ENCODE measurements at regions not wholly inside any gene's neighbourhood (a gene's known extent, or its start where the extent isn't known, plus 50 kb on each side); places are given as distances from the start of the nearest gene placed in this dataset.

- TF ChIP-seq, protein P1, sequence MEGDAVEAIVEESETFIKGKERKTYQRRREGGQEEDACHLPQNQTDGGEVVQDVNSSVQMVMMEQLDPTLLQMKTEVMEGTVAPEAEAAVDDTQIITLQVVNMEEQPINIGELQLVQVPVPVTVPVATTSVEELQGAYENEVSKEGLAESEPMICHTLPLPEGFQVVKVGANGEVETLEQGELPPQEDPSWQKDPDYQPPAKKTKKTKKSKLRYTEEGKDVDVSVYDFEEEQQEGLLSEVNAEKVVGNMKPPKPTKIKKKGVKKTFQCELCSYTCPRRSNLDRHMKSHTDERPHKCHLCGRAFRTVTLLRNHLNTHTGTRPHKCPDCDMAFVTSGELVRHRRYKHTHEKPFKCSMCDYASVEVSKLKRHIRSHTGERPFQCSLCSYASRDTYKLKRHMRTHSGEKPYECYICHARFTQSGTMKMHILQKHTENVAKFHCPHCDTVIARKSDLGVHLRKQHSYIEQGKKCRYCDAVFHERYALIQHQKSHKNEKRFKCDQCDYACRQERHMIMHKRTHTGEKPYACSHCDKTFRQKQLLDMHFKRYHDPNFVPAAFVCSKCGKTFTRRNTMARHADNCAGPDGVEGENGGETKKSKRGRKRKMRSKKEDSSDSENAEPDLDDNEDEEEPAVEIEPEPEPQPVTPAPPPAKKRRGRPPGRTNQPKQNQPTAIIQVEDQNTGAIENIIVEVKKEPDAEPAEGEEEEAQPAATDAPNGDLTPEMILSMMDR (conservative IDR thresholded peaks at IDR 0.05 in 1 of 2, IDR thresholded peaks at IDR 0.05 in 1 of 2; ENCODE audit: extremely low read depth in 1 of 2, insufficient read depth in 1 of 2, low read depth in 1 of 2, low read length in 2 of 2), result no peak
- TF ChIP-seq EZH2 (IDR thresholded peaks at IDR 0.05; ENCODE audit: borderline replicate concordance, low read length), result no peak
Measured at GRCh38 chr10:44089671-44090070, 295.2 kb downstream of the CXCL12 start.
